ENCODE measurements at regions not wholly inside any gene's neighbourhood (a gene's known extent, or its start where the extent isn't known, plus 50 kb on each side); places are given as distances from the start of the nearest gene placed in this dataset.

DNA sequence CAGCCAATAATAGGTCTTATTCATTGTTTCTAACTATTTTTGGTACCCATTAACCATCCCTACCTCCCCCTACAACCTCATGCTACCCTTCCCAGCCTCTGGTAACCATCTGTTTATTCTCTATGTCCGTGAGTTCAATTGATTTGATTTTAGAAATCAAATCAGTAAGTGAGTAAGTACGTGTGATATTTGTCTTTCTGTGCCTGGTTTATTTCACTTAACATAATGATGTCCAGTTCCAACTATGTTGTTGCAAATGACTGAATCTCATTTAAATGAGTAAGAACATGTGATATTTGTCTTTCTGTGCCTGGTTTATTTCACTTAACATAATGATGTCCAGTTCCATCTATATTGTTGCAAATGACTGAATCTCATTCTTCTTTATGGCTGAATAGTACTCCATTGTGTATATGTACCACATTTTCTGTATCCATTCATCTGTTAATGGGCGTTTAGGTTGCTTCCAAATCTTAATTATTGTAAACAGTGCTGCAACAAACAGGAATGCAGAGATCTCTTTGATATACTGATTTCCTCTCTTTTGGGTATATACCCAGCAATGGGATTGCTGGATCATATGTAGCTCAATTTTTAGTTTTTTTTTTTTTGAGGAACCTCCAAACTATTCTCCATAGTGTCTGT is 49.7 kb upstream of the BICC1 start:
- DNase-seq (ENCODE audit: low read depth): no peak
- TF ChIP-seq CTCF (IDR thresholded peaks at IDR 0.05; ENCODE audit: control insufficient read depth, insufficient read depth, low read depth, low read length, missing control alignments): no peak
- no peak overlapping the region for H3K4me3 ChIP-seq (ENCODE audit: control insufficient read depth, low read depth, low read length)

All from AG09309 (cell line).